Natural killer cell treated with Interleukin-12 subunit alpha and Interleukin-12 subunit beta and Interleukin-15 and Interleukin-18, amount 100 ng/mL, for 72 hours (primary cell): ENCODE measurements at regions not wholly inside any gene's neighbourhood (a gene's known extent, or its start where the extent isn't known, plus 50 kb on each side); places are given as distances from the start of the nearest gene placed in this dataset.
"Not testable (repeated sequence)": the region's sequence is repeated elsewhere in the genome, so short reads cannot be mapped to it uniquely, and the experiment has no call there.

Experiments used
- ATAC-seq, 2 donors: fragments of 150-1000 bp; cut with Tn5 transposase in 1 of 2; sonication (Bioruptor Pico), chemical (Tn5 transposase) in 1 of 2; 2 replicates each; pipeline ENCODE4 v1.10.0; 2021
- DNase-seq: peaks from one replicate; pipeline ENCODE4 v3.0.0; 2022; ENCODE audit warnings: low spot score
- H3K27ac Mint-ChIP-seq, 2 donors: 1 replicate in 1 of 2; 2 replicates in 1 of 2; pipeline ENCODE4 v1.8.0; 2022; ENCODE audit warnings: mixed read lengths in 2 of 2, mild to moderate bottlenecking in 1 of 2, moderate library complexity in 1 of 2
- H3K27me3 Mint-ChIP-seq, 2 donors: 1 replicate in 1 of 2; 2 replicates in 1 of 2; pipeline ENCODE4 v1.8.0; 2022; ENCODE audit warnings: mixed read lengths in 2 of 2
- H3K36me3 Mint-ChIP-seq: one replicate; pipeline ENCODE4 v1.8.0; 2022; ENCODE audit warnings: mixed read lengths
- H3K4me1 Mint-ChIP-seq, 2 donors: 1 replicate in 1 of 2; 2 replicates in 1 of 2; pipeline ENCODE4 v1.8.0; 2022; ENCODE audit warnings: low read depth in 2 of 2, mixed read lengths in 2 of 2, mild to moderate bottlenecking in 1 of 2
- H3K4me3 Mint-ChIP-seq: one replicate; pipeline ENCODE4 v1.8.0; 2022; ENCODE audit warnings: mixed read lengths
- H3K9me3 Mint-ChIP-seq: 2 replicates; pipeline ENCODE4 v1.8.0; 2022; ENCODE audit warnings: mixed read lengths

GRCh38 chr13:110980921-110981320 is 66.1 kb upstream of the ANKRD10 start:
- no peak overlapping the region for H3K4me3 Mint-ChIP-seq
- no peaks in the 10 kb centered on the region for H3K4me1 Mint-ChIP-seq
- ATAC-seq (peak in 1 of 2 donors; percentile 11), DNase-seq (no peak)
- H3K27me3 Mint-ChIP-seq, result peaks cover 24 to 65% of the 10 kb centered on the region in 2 donors
- no peaks in the 10 kb centered on the region for H3K9me3 Mint-ChIP-seq
- H3K27ac Mint-ChIP-seq, result no peak overlapping the region
- no peaks in the 10 kb centered on the region for H3K36me3 Mint-ChIP-seq

GRCh38 chr13:110979149-110979548 is 64.3 kb upstream of the ANKRD10 start:
- not testable (repeated sequence) for H3K27ac Mint-ChIP-seq, DNase-seq, H3K36me3 Mint-ChIP-seq, H3K9me3 Mint-ChIP-seq, ATAC-seq, H3K4me1 Mint-ChIP-seq, H3K4me3 Mint-ChIP-seq
- peaks cover 23 to 70% of the 10 kb centered on the region in 2 donors for H3K27me3 Mint-ChIP-seq

- peaks cover 22 to 68% of the 10 kb centered on the region in 2 donors for H3K27me3 Mint-ChIP-seq
- H3K9me3 Mint-ChIP-seq, result no peaks in the 10 kb centered on the region
- H3K4me1 Mint-ChIP-seq, result no peaks in the 10 kb centered on the region
- H3K36me3 Mint-ChIP-seq, result no peaks in the 10 kb centered on the region
- DNase-seq, result no peak
- H3K4me3 Mint-ChIP-seq, result no peak overlapping the region
- H3K27ac Mint-ChIP-seq, result no peak overlapping the region
- ATAC-seq, result no peak
Measured at GRCh38 chr13:110978390-110978789, 63.5 kb upstream of the ANKRD10 start.

- no peak overlapping the region for H3K4me3 Mint-ChIP-seq
- DNase-seq (no peak), ATAC-seq (no peak)
- H3K36me3 Mint-ChIP-seq, result no peaks in the 10 kb centered on the region
- no peaks in the 10 kb centered on the region for H3K4me1 Mint-ChIP-seq
- no peaks in the 10 kb centered on the region for H3K9me3 Mint-ChIP-seq
- H3K27ac Mint-ChIP-seq, result no peak overlapping the region
- peaks cover 27 to 67% of the 10 kb centered on the region in 2 donors for H3K27me3 Mint-ChIP-seq
Measured at GRCh38 chr13:110976785-110977184, 61.9 kb upstream of the ANKRD10 start.

- DNase-seq (no peak), ATAC-seq (no peak)
- peaks cover 32 to 54% of the 10 kb centered on the region in 2 donors for H3K27me3 Mint-ChIP-seq
- no peaks in the 10 kb centered on the region for H3K4me1 Mint-ChIP-seq
- no peak overlapping the region for H3K27ac Mint-ChIP-seq
- H3K9me3 Mint-ChIP-seq, result no peaks in the 10 kb centered on the region
- H3K36me3 Mint-ChIP-seq, result no peaks in the 10 kb centered on the region
- no peak overlapping the region for H3K4me3 Mint-ChIP-seq
Measured at GRCh38 chr13:110973007-110973700, 58.3 kb upstream of the ANKRD10 start.

GRCh38 chr13:110971486-110971885 is 56.6 kb upstream of the ANKRD10 start:
- H3K4me1 Mint-ChIP-seq, result peaks cover 0 to 5% of the 10 kb centered on the region in 2 donors
- H3K27me3 Mint-ChIP-seq, result peaks cover 34 to 60% of the 10 kb centered on the region in 2 donors
- H3K27ac Mint-ChIP-seq, result no peak overlapping the region
- no peak overlapping the region for H3K4me3 Mint-ChIP-seq
- H3K36me3 Mint-ChIP-seq, result peaks cover 14% of the 10 kb centered on the region
- H3K9me3 Mint-ChIP-seq, result peaks cover 3% of the 10 kb centered on the region
- no peak for DNase-seq
- peak in 1 of 2 donors; percentile 15 for ATAC-seq

GRCh38 chr13:110967156-110967855 is 52.4 kb upstream of the ANKRD10 start:
- Mint-ChIP-seq H3K4me3 (peak overlapping the region; percentile 9), H3K4me1 (peaks cover 3 to 18% of the 10 kb centered on the region in 2 donors), H3K27ac (peak overlapping the region in 1 of 2 donors; percentile 7), H3K27me3 (peaks cover 20 to 34% of the 10 kb centered on the region in 2 donors), H3K36me3 (peaks cover 34% of the 10 kb centered on the region)
- not testable (repeated sequence) for H3K9me3 Mint-ChIP-seq, DNase-seq, ATAC-seq

- no peak overlapping the region for H3K4me3 Mint-ChIP-seq
- peaks cover 8% of the 10 kb centered on the region for H3K9me3 Mint-ChIP-seq
- H3K27ac Mint-ChIP-seq, result peak overlapping the region; percentile 10 to 72
- H3K4me1 Mint-ChIP-seq, result peaks cover 3 to 18% of the 10 kb centered on the region in 2 donors
- ATAC-seq, result no peak
- no peak for DNase-seq
- peaks cover 16 to 34% of the 10 kb centered on the region in 2 donors for H3K27me3 Mint-ChIP-seq
- H3K36me3 Mint-ChIP-seq, result peaks cover 34% of the 10 kb centered on the region
Measured at GRCh38 chr13:110965755-110966134, 50.9 kb upstream of the ANKRD10 start.

GRCh38 chr13:110965038-110965754 is 50.3 kb upstream of the ANKRD10 start:
- Mint-ChIP-seq H3K27me3 (peaks cover 12 to 28% of the 10 kb centered on the region in 2 donors), H3K4me1 (peaks cover 3 to 18% of the 10 kb centered on the region in 2 donors), H3K4me3 (peak overlapping the region; percentile 4), H3K36me3 (peaks cover 34% of the 10 kb centered on the region), H3K27ac (peak overlapping the region; percentile 10 to 72), H3K9me3 (peaks cover 8% of the 10 kb centered on the region)
- peak; percentile 95 to 98 for ATAC-seq
- no peak for DNase-seq
